HCT116 (cell line): ENCODE measurements at regions not wholly inside any gene's neighbourhood (a gene's known extent, or its start where the extent isn't known, plus 50 kb on each side); places are given as distances from the start of the nearest gene placed in this dataset.

Experiments
- ATAC-seq: fragments of 200-7000 bp; cut with Tn5 transposase; 2 replicates; pipeline ENCODE4 v1.9.1; 2020; ENCODE audit warnings: mild to moderate bottlenecking, moderate library complexity
- BruUV-seq: library from RNA; stranded (reverse); fragments of 400-500 nt; replicated peaks from 2 replicates; lab custom pipeline; 2021; lab: Mats Ljungman, UMichigan
- CTCF ChIA-PET: fragments of 300-600 bp; sonication (Branson Sonifier 250); formaldehyde crosslinking; loops from one replicate; lab custom pipeline; 2021; ENCODE audit warnings: antibody characterized with exemption; lab: Charles Lee
- POLR2A ChIA-PET: fragments of 300-600, 350-600 bp; sonication (Branson Sonifier 250); formaldehyde crosslinking; loops from one replicate; lab custom pipeline; 2021; ENCODE audit warnings: antibody characterized with exemption; lab: Charles Lee
- RAD21 ChIA-PET, 2 experiments: fragments of 300-600 bp; sonication (Branson Sonifier 250); formaldehyde crosslinking; loops; one replicate each; lab custom pipeline; 2023; ENCODE audit warnings: low total read pairs in 2 of 2; ENCODE audit not compliant: uncharacterized antibody in 2 of 2, unreplicated experiment in 2 of 2, low non-redundant PET in 1 of 2; lab: Charles Lee
- DNase-seq: peaks from one replicate; pipeline ENCODE4 v3.0.0-alpha.2; 2010; ENCODE audit warnings: low read depth, low spot score
- H2AFZ ChIP-seq: fragments of 200-600 bp; shearing (Covaris generic), sonication (generic); 2 replicates; pipeline ENCODE4 v1.6.1; 2017; ENCODE audit warnings: low read depth, mixed run types, mixed read lengths, antibody characterized with exemption, low read length; ENCODE audit not compliant: poor library complexity, severe bottlenecking
- H3K27ac ChIP-seq: 2 replicates; pipeline ENCODE4 v1.5.1; 2012; ENCODE audit warnings: low read depth, low read length
- H3K27me3 ChIP-seq: fragments of 200-600 bp; sonication (generic); 2 replicates; pipeline ENCODE4 v1.6.1; 2016; ENCODE audit warnings: mixed run types, low read length, mixed read lengths; ENCODE audit not compliant: insufficient read depth
- H3K36me3 ChIP-seq, 2 experiments: fragments of 200-500 bp in 1 of 2; fragments of 200-600 bp in 1 of 2; sonication (Bioruptor generic) in 1 of 2; sonication (generic) in 1 of 2; 2 replicates each; pipeline versions ENCODE4 v1.5.1 to v1.6.1; 2014 to 2016; ENCODE audit warnings: low read length in 2 of 2, inconsistent platforms in 1 of 2, mixed read lengths in 1 of 2, mixed run types in 1 of 2; ENCODE audit not compliant: insufficient read depth in 2 of 2, control insufficient read depth in 1 of 2
- H3K4me1 ChIP-seq, 2 experiments: fragments of 200-600 bp in 1 of 2; sonication (generic) in 1 of 2; 2 replicates each; pipeline versions ENCODE4 v1.5.1 to v1.6.1; 2012 to 2017; ENCODE audit warnings: low read length in 2 of 2, inconsistent platforms in 1 of 2, mild to moderate bottlenecking in 1 of 2, mixed read lengths in 1 of 2, mixed run types in 1 of 2, moderate library complexity in 1 of 2; ENCODE audit not compliant: insufficient read depth in 2 of 2, control insufficient read depth in 1 of 2
- H3K4me2 ChIP-seq: fragments of 200-600 bp; sonication (generic); 2 replicates; pipeline ENCODE4 v1.6.1; 2017; ENCODE audit warnings: mixed run types, low read length, mixed read lengths
- H3K4me3 ChIP-seq, 2 experiments: fragments of 200-600 bp in 1 of 2; sonication (generic) in 1 of 2; replicated peaks in 1 of 2; 2 replicates each; pipeline ENCODE4 v1.5.1; 2011 to 2016; ENCODE audit warnings: low read length in 2 of 2, control low read depth in 1 of 2, low read depth in 1 of 2, mild to moderate bottlenecking in 1 of 2, mixed read lengths in 1 of 2, mixed run types in 1 of 2
- H3K79me2 ChIP-seq: fragments of 200-600 bp; sonication (generic); 2 replicates; pipeline ENCODE4 v1.6.1; 2017; ENCODE audit warnings: mild to moderate bottlenecking, mixed run types, low read length, moderate library complexity, mixed read lengths; ENCODE audit not compliant: insufficient read depth
- H3K9ac ChIP-seq: fragments of 200-600 bp; sonication (generic); 2 replicates; pipeline ENCODE4 v1.6.1; 2016; ENCODE audit warnings: low read length, mixed read lengths
- H3K9me2 ChIP-seq: fragments of 200-600 bp; sonication (generic), shearing (Covaris generic); 2 replicates; pipeline ENCODE4 v1.6.1; 2017; ENCODE audit warnings: mixed run types, mild to moderate bottlenecking, moderate library complexity; ENCODE audit not compliant: insufficient read depth
- H3K9me3 ChIP-seq, 2 experiments: fragments of 200-500 bp in 1 of 2; fragments of 200-600 bp in 1 of 2; sonication (Bioruptor generic) in 1 of 2; sonication (generic) in 1 of 2; 2 replicates each; pipeline ENCODE4 v1.6.1; 2014 to 2017; ENCODE audit warnings: low read length in 2 of 2, mixed read lengths in 2 of 2, inconsistent platforms in 1 of 2, low read depth in 1 of 2, mild to moderate bottlenecking in 1 of 2, mixed run types in 1 of 2, moderate library complexity in 1 of 2; ENCODE audit not compliant: control insufficient read depth in 1 of 2, insufficient read depth in 1 of 2
- H4K20me1 ChIP-seq: fragments of 200-600 bp; sonication (generic), shearing (Covaris generic); 2 replicates; pipeline ENCODE4 v1.6.1; 2017; ENCODE audit warnings: mixed run types, mild to moderate bottlenecking, moderate library complexity; ENCODE audit not compliant: insufficient read depth
- ELF1 ChIP-seq: IDR thresholded peaks from 2 replicates; pipeline ENCODE4 v1.6.1; 2012; ENCODE audit warnings: low read depth, borderline replicate concordance
- EZH2 ChIP-seq: fragments of 200-600 bp; sonication (generic); IDR thresholded peaks from 2 replicates; pipeline ENCODE4 v1.6.1; 2017; ENCODE audit warnings: antibody characterized with exemption, mixed run types
- EZH2phosphoT487 ChIP-seq: fragments of 200-600 bp; IDR thresholded peaks from 2 replicates; pipeline ENCODE4 v1.6.1; 2018; ENCODE audit warnings: antibody characterized with exemption, borderline replicate concordance
- POLR2AphosphoS5 ChIP-seq: IDR thresholded peaks from 2 replicates; pipeline ENCODE4 v1.6.1; 2011; ENCODE audit warnings: mild to moderate bottlenecking, low read depth, low read length, moderate library complexity
- RAD21 ChIP-seq: IDR thresholded peaks from 2 replicates; pipeline ENCODE4 v1.6.1; 2012; ENCODE audit warnings: low read depth, mild to moderate bottlenecking
- SP1 ChIP-seq: IDR thresholded peaks from 2 replicates; pipeline ENCODE4 v1.6.1; 2012; ENCODE audit warnings: low read depth
- SRF ChIP-seq: IDR thresholded peaks from 2 replicates; pipeline ENCODE4 v1.6.1; 2012; ENCODE audit warnings: low read depth
- YY1 ChIP-seq: IDR thresholded peaks from 2 replicates; pipeline ENCODE4 v1.6.1; 2011; ENCODE audit warnings: low read length, low read depth, moderate library complexity, mild to moderate bottlenecking; ENCODE audit not compliant: insufficient replicate concordance; ENCODE audit errors: extremely low read depth
- ZFX ChIP-seq: fragments of 450-650 bp; IDR thresholded peaks from 2 replicates; pipeline ENCODE4 v1.6.1; 2017
- ZNF274 ChIP-seq: fragments of 200-500 bp; sonication (Bioruptor generic); IDR thresholded peaks from 2 replicates; pipeline ENCODE4 v1.6.1; 2014; ENCODE audit warnings: mild to moderate bottlenecking, low read depth, low read length, inconsistent platforms
- intact Hi-C: fragments of 100-400 bp; cut with micrococcal nuclease; formaldehyde crosslinking; loops from 2 replicates; pipeline ENCODE4 v1.10.0; 2022
- TF ChIP-seq, protein P1 (sequence below): IDR thresholded peaks from 2 replicates; pipeline ENCODE4 v1.6.1; 2012
- TF ChIP-seq, protein P2 (sequence below): IDR thresholded peaks from 2 replicates; pipeline ENCODE4 v1.6.1; 2012; ENCODE audit warnings: low read depth
- TF ChIP-seq, protein P3 (sequence below): IDR thresholded peaks from 2 replicates; pipeline ENCODE4 v1.6.1; 2011; ENCODE audit warnings: mild to moderate bottlenecking, low read length, moderate library complexity; ENCODE audit not compliant: insufficient replicate concordance; ENCODE audit errors: extremely low read depth

DNA sequence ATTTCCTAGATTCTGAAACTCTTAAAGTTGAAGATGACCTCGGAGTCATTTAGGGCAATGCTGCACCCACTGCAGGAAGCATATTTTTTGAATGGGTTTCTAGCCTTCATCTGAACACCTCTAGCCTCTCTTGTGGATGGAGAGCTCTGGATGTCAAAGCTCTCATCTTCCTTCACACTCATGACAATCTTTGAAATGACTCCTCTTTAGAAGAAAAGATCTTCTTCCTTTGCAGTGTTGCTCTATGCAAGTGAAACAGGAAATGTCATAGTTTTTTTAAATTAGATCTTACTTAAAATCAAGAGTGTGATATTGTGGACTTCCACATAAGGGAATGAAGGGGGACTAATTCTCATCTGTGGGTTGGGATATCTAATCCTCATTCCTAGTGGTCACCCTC, 86.3 kb upstream of the GRIP1 start:
- Histone ChIP-seq H3K79me2 (no peaks in the 10 kb centered on the region), H3K4me2 (no peak overlapping the region), H3K4me3 (no peak overlapping the region), H3K9me2 (no peaks in the 10 kb centered on the region), H3K4me1 (no peaks in the 10 kb centered on the region), H3K36me3 (no peaks in the 10 kb centered on the region), H2AFZ (no peak overlapping the region), H3K27me3 (peaks cover 33% of the 10 kb centered on the region), H4K20me1 (no peaks in the 10 kb centered on the region), H3K27ac (no peak overlapping the region), H3K9me3 (no peaks in the 10 kb centered on the region), H3K9ac (no peak overlapping the region)
- ATAC-seq, result no peak
- TF ChIP-seq POLR2AphosphoS5 (no peak), EZH2phosphoT487 (no peak), RAD21 (no peak), SP1 (no peak), SRF (no peak)
- TF ChIP-seq, protein P1, sequence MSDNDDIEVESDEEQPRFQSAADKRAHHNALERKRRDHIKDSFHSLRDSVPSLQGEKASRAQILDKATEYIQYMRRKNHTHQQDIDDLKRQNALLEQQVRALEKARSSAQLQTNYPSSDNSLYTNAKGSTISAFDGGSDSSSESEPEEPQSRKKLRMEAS, result no peak
- ChIA-PET CTCF (no interaction called here), RAD21 (no interaction called here), POLR2A (no interaction called here)
- no TSS peak for BruUV-seq
- intact Hi-C loops, result no loop called here
- DNase-seq, result no peak

DNA sequence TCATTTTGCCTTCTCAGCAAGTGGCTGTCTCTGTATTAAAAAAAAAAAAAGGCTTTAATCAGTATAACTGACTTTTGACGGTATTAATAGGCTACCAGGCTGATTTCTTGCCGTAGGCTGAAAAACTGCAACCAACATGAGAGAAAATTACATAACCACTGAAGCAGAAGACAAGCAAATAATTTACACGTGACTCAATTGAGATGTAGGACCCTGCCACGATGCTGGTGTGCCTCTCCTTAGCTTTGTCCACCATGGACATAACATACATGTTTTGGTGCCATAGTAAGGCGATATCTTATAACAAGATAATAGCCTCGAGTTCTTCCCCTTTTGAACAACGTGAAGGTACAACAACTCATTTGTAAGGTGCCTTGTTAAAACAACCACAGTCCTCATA, 88.7 kb upstream of the GRIP1 start:
- no TSS peak for BruUV-seq
- H3K27me3 ChIP-seq, result peaks cover 25% of the 10 kb centered on the region
- no peaks in the 10 kb centered on the region for H4K20me1 ChIP-seq
- ChIA-PET CTCF (no interaction called here), POLR2A (no interaction called here), RAD21 (no interaction called here)
- H2AFZ ChIP-seq, result no peak overlapping the region
- no peak for ATAC-seq
- no peak overlapping the region for H3K9ac ChIP-seq
- no peak overlapping the region for H3K27ac ChIP-seq
- H3K9me2 ChIP-seq, result no peaks in the 10 kb centered on the region
- no peaks in the 10 kb centered on the region for H3K79me2 ChIP-seq
- no peaks in the 10 kb centered on the region for H3K9me3 ChIP-seq
- intact Hi-C loops, result no loop called here
- no peak for TF ChIP-seq ZFX
- TF ChIP-seq, protein P2, sequence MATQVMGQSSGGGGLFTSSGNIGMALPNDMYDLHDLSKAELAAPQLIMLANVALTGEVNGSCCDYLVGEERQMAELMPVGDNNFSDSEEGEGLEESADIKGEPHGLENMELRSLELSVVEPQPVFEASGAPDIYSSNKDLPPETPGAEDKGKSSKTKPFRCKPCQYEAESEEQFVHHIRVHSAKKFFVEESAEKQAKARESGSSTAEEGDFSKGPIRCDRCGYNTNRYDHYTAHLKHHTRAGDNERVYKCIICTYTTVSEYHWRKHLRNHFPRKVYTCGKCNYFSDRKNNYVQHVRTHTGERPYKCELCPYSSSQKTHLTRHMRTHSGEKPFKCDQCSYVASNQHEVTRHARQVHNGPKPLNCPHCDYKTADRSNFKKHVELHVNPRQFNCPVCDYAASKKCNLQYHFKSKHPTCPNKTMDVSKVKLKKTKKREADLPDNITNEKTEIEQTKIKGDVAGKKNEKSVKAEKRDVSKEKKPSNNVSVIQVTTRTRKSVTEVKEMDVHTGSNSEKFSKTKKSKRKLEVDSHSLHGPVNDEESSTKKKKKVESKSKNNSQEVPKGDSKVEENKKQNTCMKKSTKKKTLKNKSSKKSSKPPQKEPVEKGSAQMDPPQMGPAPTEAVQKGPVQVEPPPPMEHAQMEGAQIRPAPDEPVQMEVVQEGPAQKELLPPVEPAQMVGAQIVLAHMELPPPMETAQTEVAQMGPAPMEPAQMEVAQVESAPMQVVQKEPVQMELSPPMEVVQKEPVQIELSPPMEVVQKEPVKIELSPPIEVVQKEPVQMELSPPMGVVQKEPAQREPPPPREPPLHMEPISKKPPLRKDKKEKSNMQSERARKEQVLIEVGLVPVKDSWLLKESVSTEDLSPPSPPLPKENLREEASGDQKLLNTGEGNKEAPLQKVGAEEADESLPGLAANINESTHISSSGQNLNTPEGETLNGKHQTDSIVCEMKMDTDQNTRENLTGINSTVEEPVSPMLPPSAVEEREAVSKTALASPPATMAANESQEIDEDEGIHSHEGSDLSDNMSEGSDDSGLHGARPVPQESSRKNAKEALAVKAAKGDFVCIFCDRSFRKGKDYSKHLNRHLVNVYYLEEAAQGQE, result no peak
- no peak for TF ChIP-seq YY1
- no peak for TF ChIP-seq ELF1
- TF ChIP-seq, protein P3, sequence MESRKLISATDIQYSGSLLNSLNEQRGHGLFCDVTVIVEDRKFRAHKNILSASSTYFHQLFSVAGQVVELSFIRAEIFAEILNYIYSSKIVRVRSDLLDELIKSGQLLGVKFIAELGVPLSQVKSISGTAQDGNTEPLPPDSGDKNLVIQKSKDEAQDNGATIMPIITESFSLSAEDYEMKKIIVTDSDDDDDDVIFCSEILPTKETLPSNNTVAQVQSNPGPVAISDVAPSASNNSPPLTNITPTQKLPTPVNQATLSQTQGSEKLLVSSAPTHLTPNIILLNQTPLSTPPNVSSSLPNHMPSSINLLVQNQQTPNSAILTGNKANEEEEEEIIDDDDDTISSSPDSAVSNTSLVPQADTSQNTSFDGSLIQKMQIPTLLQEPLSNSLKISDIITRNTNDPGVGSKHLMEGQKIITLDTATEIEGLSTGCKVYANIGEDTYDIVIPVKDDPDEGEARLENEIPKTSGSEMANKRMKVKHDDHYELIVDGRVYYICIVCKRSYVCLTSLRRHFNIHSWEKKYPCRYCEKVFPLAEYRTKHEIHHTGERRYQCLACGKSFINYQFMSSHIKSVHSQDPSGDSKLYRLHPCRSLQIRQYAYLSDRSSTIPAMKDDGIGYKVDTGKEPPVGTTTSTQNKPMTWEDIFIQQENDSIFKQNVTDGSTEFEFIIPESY, result no peak
- no peak for TF ChIP-seq ZNF274
- TF ChIP-seq, protein P1, result no peak
- TF ChIP-seq EZH2, result no peak
- H3K4me3 ChIP-seq, result no peak overlapping the region
- no peak for DNase-seq
- no peaks in the 10 kb centered on the region for H3K36me3 ChIP-seq
- no peaks in the 10 kb centered on the region for H3K4me1 ChIP-seq
- no peak overlapping the region for H3K4me2 ChIP-seq
